ENCODE measurements at regions not wholly inside any gene's neighbourhood (a gene's known extent, or its start where the extent isn't known, plus 50 kb on each side); places are given as distances from the start of the nearest gene placed in this dataset.

GRCh38 chr20:60437418-60437817 is 479.2 kb downstream of the CDH26 start:
- TF ChIP-seq CTCF (IDR thresholded peaks at IDR 0.05) = no peak
- TF ChIP-seq POLR2A (IDR thresholded peaks at IDR 0.05) = no peak

All from uterus (tissue), 2 donors.